ENCODE measurements at regions not wholly inside any gene's neighbourhood (a gene's known extent, or its start where the extent isn't known, plus 50 kb on each side); places are given as distances from the start of the nearest gene placed in this dataset.

DNA sequence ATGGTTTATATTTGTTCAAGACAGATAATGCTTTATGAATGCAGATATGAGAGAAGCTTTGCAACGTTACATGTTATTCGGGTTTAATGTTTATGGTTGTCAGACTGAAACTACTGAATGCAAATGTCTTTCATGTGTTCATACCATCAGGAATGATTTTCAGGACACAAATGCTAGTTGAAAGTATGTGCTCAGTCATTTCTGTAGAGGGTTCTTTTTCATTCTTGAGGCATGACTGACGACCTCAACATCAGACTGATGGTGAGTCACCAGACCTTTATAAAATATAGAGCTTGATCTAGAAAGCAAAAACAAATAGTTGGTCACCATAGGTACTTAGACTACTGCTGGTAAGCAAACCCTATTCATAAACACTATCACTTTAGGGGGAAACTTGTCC lies 287.3 kb upstream of the NUDT12 start:
- H3K4me2 ChIP-seq (ENCODE audit: low read length): peak overlapping the region; percentile 56
- peaks cover 0 to 21% of the 10 kb centered on the region in 2 experiments for H3K4me1 ChIP-seq (ENCODE audit: control insufficient read depth in 1 of 2, insufficient read depth in 2 of 2, low read length in 2 of 2)
- H3K27ac ChIP-seq (ENCODE audit: low read depth, low read length): peak overlapping the region; percentile 10; the same call in 1 of the 2 replicates
- no peaks in the 10 kb centered on the region for H3K9me3 ChIP-seq (ENCODE audit: control insufficient read depth in 1 of 2, insufficient read depth in 1 of 2, low read depth in 1 of 2, low read length in 2 of 2)
- POLR2A ChIA-PET: no interaction called here
- TF ChIP-seq, protein P1, sequence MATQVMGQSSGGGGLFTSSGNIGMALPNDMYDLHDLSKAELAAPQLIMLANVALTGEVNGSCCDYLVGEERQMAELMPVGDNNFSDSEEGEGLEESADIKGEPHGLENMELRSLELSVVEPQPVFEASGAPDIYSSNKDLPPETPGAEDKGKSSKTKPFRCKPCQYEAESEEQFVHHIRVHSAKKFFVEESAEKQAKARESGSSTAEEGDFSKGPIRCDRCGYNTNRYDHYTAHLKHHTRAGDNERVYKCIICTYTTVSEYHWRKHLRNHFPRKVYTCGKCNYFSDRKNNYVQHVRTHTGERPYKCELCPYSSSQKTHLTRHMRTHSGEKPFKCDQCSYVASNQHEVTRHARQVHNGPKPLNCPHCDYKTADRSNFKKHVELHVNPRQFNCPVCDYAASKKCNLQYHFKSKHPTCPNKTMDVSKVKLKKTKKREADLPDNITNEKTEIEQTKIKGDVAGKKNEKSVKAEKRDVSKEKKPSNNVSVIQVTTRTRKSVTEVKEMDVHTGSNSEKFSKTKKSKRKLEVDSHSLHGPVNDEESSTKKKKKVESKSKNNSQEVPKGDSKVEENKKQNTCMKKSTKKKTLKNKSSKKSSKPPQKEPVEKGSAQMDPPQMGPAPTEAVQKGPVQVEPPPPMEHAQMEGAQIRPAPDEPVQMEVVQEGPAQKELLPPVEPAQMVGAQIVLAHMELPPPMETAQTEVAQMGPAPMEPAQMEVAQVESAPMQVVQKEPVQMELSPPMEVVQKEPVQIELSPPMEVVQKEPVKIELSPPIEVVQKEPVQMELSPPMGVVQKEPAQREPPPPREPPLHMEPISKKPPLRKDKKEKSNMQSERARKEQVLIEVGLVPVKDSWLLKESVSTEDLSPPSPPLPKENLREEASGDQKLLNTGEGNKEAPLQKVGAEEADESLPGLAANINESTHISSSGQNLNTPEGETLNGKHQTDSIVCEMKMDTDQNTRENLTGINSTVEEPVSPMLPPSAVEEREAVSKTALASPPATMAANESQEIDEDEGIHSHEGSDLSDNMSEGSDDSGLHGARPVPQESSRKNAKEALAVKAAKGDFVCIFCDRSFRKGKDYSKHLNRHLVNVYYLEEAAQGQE (IDR thresholded peaks at IDR 0.05; ENCODE audit: low read depth): no peak
- TF ChIP-seq SP1 (IDR thresholded peaks at IDR 0.05; ENCODE audit: low read depth) (peak; percentile 33; the same call in 1 of the 2 replicates), SIN3A (IDR thresholded peaks at IDR 0.05; ENCODE audit: low read depth) (no peak), EZH2 (IDR thresholded peaks at IDR 0.05) (no peak), SRF (IDR thresholded peaks at IDR 0.05; ENCODE audit: low read depth) (no peak), ZFX (IDR thresholded peaks at IDR 0.05) (no peak), CBX3 (IDR thresholded peaks at IDR 0.05; ENCODE audit: low read depth) (0 out of 2 replicates have a peak, but pooled peaks have one; percentile 20), POLR2AphosphoS5 (IDR thresholded peaks at IDR 0.05; ENCODE audit: low read depth, low read length) (no peak), JUND (IDR thresholded peaks at IDR 0.05) (peak; percentile 73), ELF1 (IDR thresholded peaks at IDR 0.05; ENCODE audit: borderline replicate concordance, low read depth) (no peak), FOSL1 (IDR thresholded peaks at IDR 0.05; ENCODE audit: low read depth) (peak; percentile 76), TCF7L2 (IDR thresholded peaks at IDR 0.05; ENCODE audit: borderline replicate concordance, extremely low read depth, insufficient read depth, insufficient read length) (no peak), CEBPB (IDR thresholded peaks at IDR 0.05; ENCODE audit: low read depth) (no peak), RAD21 (IDR thresholded peaks at IDR 0.05; ENCODE audit: low read depth) (no peak), POLR2A (IDR thresholded peaks at IDR 0.05; ENCODE audit: borderline replicate concordance, extremely low read depth, insufficient read depth, insufficient read length) (no peak)
- TF ChIP-seq, protein P2, sequence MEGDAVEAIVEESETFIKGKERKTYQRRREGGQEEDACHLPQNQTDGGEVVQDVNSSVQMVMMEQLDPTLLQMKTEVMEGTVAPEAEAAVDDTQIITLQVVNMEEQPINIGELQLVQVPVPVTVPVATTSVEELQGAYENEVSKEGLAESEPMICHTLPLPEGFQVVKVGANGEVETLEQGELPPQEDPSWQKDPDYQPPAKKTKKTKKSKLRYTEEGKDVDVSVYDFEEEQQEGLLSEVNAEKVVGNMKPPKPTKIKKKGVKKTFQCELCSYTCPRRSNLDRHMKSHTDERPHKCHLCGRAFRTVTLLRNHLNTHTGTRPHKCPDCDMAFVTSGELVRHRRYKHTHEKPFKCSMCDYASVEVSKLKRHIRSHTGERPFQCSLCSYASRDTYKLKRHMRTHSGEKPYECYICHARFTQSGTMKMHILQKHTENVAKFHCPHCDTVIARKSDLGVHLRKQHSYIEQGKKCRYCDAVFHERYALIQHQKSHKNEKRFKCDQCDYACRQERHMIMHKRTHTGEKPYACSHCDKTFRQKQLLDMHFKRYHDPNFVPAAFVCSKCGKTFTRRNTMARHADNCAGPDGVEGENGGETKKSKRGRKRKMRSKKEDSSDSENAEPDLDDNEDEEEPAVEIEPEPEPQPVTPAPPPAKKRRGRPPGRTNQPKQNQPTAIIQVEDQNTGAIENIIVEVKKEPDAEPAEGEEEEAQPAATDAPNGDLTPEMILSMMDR (IDR thresholded peaks at IDR 0.05 in 2 of 3, conservative IDR thresholded peaks at IDR 0.05 in 1 of 3; ENCODE audit: borderline replicate concordance in 1 of 3, insufficient read depth in 1 of 3, low read depth in 2 of 3, low read length in 2 of 3): no peak
- TF ChIP-seq, protein P3, sequence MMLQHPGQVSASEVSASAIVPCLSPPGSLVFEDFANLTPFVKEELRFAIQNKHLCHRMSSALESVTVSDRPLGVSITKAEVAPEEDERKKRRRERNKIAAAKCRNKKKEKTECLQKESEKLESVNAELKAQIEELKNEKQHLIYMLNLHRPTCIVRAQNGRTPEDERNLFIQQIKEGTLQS (IDR thresholded peaks at IDR 0.05): no peak
- H3K27me3 ChIP-seq (ENCODE audit: insufficient read depth, low read length): no peaks in the 10 kb centered on the region
- no peak overlapping the region for H3K9ac ChIP-seq (ENCODE audit: low read length)
- CTCF ChIA-PET: no interaction called here
- ATAC-seq (peak; percentile 91), DNase-seq (ENCODE audit: low read depth, low spot score) (peak; percentile 73)
- no TSS peak for BruUV-seq (replicated peaks)
- H3K4me3 ChIP-seq (replicated peaks in 1 of 2; ENCODE audit: low read depth in 1 of 2, low read length in 2 of 2): no peak overlapping the region
- H3K79me2 ChIP-seq (ENCODE audit: insufficient read depth, low read length): no peaks in the 10 kb centered on the region
- H4K20me1 ChIP-seq (ENCODE audit: insufficient read depth): no peaks in the 10 kb centered on the region
- H2AFZ ChIP-seq (ENCODE audit: low read depth, low read length, poor library complexity, severe bottlenecking): no peak overlapping the region
- no peaks in the 10 kb centered on the region for H3K9me2 ChIP-seq (ENCODE audit: insufficient read depth)
- intact Hi-C loops (cut with micrococcal nuclease): no loop called here
- RAD21 ChIA-PET (ENCODE audit: low non-redundant PET in 1 of 2, low total read pairs in 2 of 2, uncharacterized antibody in 2 of 2, unreplicated experiment in 2 of 2): no interaction called here
- H3K36me3 ChIP-seq (ENCODE audit: control insufficient read depth in 1 of 2, insufficient read depth in 2 of 2, low read length in 2 of 2): no peaks in the 10 kb centered on the region

Data from HCT116 (cell line).